Lower leg skin (tissue), 4 donors: ENCODE measurements at regions not wholly inside any gene's neighbourhood (a gene's known extent, or its start where the extent isn't known, plus 50 kb on each side); places are given as distances from the start of the nearest gene placed in this dataset.

Source experiments
- DNase-seq, 2 donors: peaks; one replicate each; pipeline ENCODE4 v3.0.0-alpha.2; 2019; ENCODE audit warnings: low spot score in 2 of 2
- H3K4me3 ChIP-seq: fragments of 200-600 bp; sonication (generic); 2 replicates; pipeline ENCODE4 v1.5.1; 2017; ENCODE audit warnings: mild to moderate bottlenecking, low read depth; ENCODE audit not compliant: poor library complexity, severe bottlenecking
- POLR2A ChIP-seq, 2 donors: fragments of 450-650 bp; IDR thresholded peaks; one replicate each; pipeline ENCODE4 v1.6.1; 2016 to 2017; ENCODE audit warnings: antibody characterized with exemption in 2 of 2, mild to moderate bottlenecking in 1 of 2, moderate library complexity in 1 of 2
- WGBS, 2 donors: methylation state at CpG; one replicate each; pipeline ENCODE4 v1.1.5; 2018; 5-methylcytosine and 5-hydroxymethylcytosine counted together
- intact Hi-C: fragments of 100-400 bp; cut with DNase I; formaldehyde crosslinking; loops from one replicate; pipeline ENCODE4 v1.15.0; 2023; ENCODE audit warnings: low total_unique reads
- TF ChIP-seq, protein P1 (sequence below), 3 donors: fragments of 450-650 bp; IDR thresholded peaks; one replicate each; pipeline ENCODE4 v1.5.1; 2016; ENCODE audit warnings: antibody characterized with exemption in 3 of 3, mild to moderate bottlenecking in 3 of 3, moderate library complexity in 2 of 3

DNA sequence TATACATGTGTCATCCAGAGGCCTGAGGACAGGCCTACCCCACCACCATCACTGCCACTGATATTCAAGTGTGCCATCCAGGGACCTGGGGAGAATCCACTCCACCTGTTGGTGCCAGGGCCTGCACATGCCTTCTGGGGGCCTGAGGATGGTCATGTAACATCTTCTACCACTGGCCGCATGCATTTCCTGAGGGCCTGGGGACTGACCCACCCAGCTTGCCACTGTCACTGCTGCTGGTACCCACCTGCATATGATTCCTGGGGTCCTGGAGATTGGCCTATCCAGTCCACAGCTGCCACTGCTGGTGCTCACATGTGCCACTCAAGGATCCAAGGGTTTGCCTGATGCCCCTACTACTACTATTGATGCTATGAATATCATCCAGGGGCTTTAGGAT is 184.3 kb upstream of the SYNCRIP start:
- H3K4me3 ChIP-seq: no peak overlapping the region
- WGBS, 2 donors: 100% methylated on average over 1 of the region's 1 CpG
- TF ChIP-seq POLR2A (IDR thresholded peaks at IDR 0.05): no peak
- TF ChIP-seq, protein P1, sequence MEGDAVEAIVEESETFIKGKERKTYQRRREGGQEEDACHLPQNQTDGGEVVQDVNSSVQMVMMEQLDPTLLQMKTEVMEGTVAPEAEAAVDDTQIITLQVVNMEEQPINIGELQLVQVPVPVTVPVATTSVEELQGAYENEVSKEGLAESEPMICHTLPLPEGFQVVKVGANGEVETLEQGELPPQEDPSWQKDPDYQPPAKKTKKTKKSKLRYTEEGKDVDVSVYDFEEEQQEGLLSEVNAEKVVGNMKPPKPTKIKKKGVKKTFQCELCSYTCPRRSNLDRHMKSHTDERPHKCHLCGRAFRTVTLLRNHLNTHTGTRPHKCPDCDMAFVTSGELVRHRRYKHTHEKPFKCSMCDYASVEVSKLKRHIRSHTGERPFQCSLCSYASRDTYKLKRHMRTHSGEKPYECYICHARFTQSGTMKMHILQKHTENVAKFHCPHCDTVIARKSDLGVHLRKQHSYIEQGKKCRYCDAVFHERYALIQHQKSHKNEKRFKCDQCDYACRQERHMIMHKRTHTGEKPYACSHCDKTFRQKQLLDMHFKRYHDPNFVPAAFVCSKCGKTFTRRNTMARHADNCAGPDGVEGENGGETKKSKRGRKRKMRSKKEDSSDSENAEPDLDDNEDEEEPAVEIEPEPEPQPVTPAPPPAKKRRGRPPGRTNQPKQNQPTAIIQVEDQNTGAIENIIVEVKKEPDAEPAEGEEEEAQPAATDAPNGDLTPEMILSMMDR (IDR thresholded peaks at IDR 0.05): no peak
- DNase-seq: no peak
- intact Hi-C loops: no loop called here

GRCh38 chr6:85824329-85824728 is 181.6 kb upstream of the SYNCRIP start:
- H3K4me3 ChIP-seq: no peak overlapping the region
- DNase-seq: no peak
- intact Hi-C loops: no loop called here
- 75 to 100% methylated on average over 1 of the region's 1 CpG for WGBS, 2 donors
- TF ChIP-seq, protein P1 (IDR thresholded peaks at IDR 0.05): no peak
- TF ChIP-seq POLR2A (IDR thresholded peaks at IDR 0.05): no peak

DNA sequence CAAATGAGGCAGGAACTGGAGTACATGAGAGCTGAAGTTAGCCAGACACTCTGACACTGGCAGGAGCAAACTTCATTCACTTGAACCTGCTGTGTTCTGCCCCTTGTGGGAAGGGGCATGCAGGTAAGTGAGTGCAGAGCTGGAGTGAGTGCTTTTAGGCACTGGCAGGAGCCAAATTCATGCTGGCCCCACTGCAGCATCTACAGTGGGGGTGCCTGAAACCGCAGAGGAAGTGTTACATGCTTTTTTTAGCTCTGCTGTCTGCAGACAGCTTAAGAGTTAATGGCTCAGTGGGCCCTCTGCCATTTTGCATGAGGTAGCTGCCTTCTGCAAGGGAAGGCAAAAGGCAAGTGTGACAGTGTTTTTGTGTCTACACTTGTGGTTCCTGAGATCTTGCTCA is 167.9 kb upstream of the SYNCRIP start:
- DNase-seq: no peak
- TF ChIP-seq, protein P1 (IDR thresholded peaks at IDR 0.05): no peak
- TF ChIP-seq POLR2A (IDR thresholded peaks at IDR 0.05): no peak
- WGBS, 2 donors: 57 to 71% methylated on average over 1 of the region's 1 CpG
- intact Hi-C loops: no loop called here
- no peak overlapping the region for H3K4me3 ChIP-seq

DNA sequence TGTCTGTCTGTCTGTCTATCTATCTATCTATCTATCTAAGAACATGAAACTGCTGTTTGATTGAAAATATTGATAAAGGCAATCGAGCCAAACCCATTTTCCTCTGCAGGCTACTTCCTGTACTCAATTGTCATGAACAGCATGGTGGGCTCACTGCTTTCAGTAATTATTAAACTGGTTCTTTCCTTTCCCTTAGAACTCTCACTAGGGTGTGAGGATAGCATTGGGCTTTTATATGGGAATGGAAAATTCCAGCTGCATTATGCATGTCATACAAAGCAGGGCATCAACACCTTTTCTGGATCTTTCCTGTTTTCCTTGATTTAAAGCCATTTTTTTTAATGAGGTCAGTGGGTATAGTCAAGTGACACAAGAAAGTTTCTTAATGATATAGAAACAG is 161.0 kb upstream of the SYNCRIP start:
- H3K4me3 ChIP-seq: no peak overlapping the region
- no peak for TF ChIP-seq POLR2A (IDR thresholded peaks at IDR 0.05)
- TF ChIP-seq, protein P1 (IDR thresholded peaks at IDR 0.05): no peak
- no peak for DNase-seq
- intact Hi-C loops: no loop called here
- WGBS, 2 donors: 39 to 44% methylated on average over 1 of the region's 1 CpG

- WGBS, 2 donors: 50 to 63% methylated on average over 1 of the region's 1 CpG
- H3K4me3 ChIP-seq: no peak overlapping the region
- intact Hi-C loops: no loop called here
- TF ChIP-seq, protein P1 (IDR thresholded peaks at IDR 0.05): no peak
- TF ChIP-seq POLR2A (IDR thresholded peaks at IDR 0.05): no peak
- DNase-seq: no peak
Observed at GRCh38 chr6:85802162-85802561, 159.5 kb upstream of the SYNCRIP start.

- WGBS, 2 donors: 45% methylated on average over 4 of the region's 4 CpGs
- H3K4me3 ChIP-seq: no peak overlapping the region
- DNase-seq: no peak
- no peak for TF ChIP-seq POLR2A (IDR thresholded peaks at IDR 0.05)
- TF ChIP-seq, protein P1 (IDR thresholded peaks at IDR 0.05): no peak
- intact Hi-C loops: no loop called here
Observed at GRCh38 chr6:85798931-85799652, 156.4 kb upstream of the SYNCRIP start.
